Esophagus muscularis mucosa (tissue), 4 donors: ENCODE measurements at regions not wholly inside any gene's neighbourhood (a gene's known extent, or its start where the extent isn't known, plus 50 kb on each side); places are given as distances from the start of the nearest gene placed in this dataset.
"Not testable (repeated sequence)": the region's sequence is repeated elsewhere in the genome, so short reads cannot be mapped to it uniquely, and the experiment has no call there.

Source experiments
- DNase-seq: peaks from one replicate; pipeline ENCODE4 v3.0.0-alpha.2; 2017; ENCODE audit errors: extremely low spot score
- H3K27ac ChIP-seq, 4 donors: fragments of 200-600 bp; sonication (generic); replicated peaks in 1 of 4; 1 replicate in 3 of 4; 2 replicates in 1 of 4; pipeline ENCODE4 v1.5.1; 2016 to 2019; ENCODE audit warnings: mild to moderate bottlenecking in 1 of 4
- H3K27me3 ChIP-seq, 4 donors: fragments of 200-600 bp; sonication (generic); one replicate each; pipeline versions ENCODE4 v1.5.1 to v1.6.0; 2016 to 2019
- H3K36me3 ChIP-seq, 4 donors: fragments of 200-600 bp; sonication (generic); one replicate each; pipeline ENCODE4 v1.5.1; 2016 to 2019
- H3K4me1 ChIP-seq, 4 donors: fragments of 200-600 bp; sonication (generic); one replicate each; pipeline ENCODE4 v1.5.1; 2016 to 2019
- H3K4me3 ChIP-seq, 4 donors: fragments of 200-600 bp; sonication (generic); 1 replicate in 2 of 4; 2 replicates in 2 of 4; pipeline ENCODE4 v1.5.1; 2016 to 2019; ENCODE audit warnings: mild to moderate bottlenecking in 4 of 4, moderate library complexity in 1 of 4
- H3K9me3 ChIP-seq, 4 donors: fragments of 200-600 bp; sonication (generic); 1 replicate in 3 of 4; 2 replicates in 1 of 4; pipeline ENCODE4 v1.5.1; 2016 to 2019
- EP300 ChIP-seq: sonication (generic); formaldehyde crosslinking; IDR thresholded peaks from one replicate; pipeline ENCODE4 v1.6.1; 2017; ENCODE audit warnings: antibody characterized with exemption
- POLR2A ChIP-seq: fragments of 450-650 bp; IDR thresholded peaks from one replicate; pipeline ENCODE4 v1.6.1; 2017; ENCODE audit warnings: antibody characterized with exemption, moderate library complexity, mild to moderate bottlenecking, low read depth
- POLR2AphosphoS5 ChIP-seq, 2 donors: sonication (generic); formaldehyde crosslinking; IDR thresholded peaks; one replicate each; pipeline ENCODE4 v1.6.1; 2017; ENCODE audit warnings: antibody characterized with exemption in 2 of 2
- WGBS: methylation state at CpG from one replicate; pipeline ENCODE4 v1.1.5; 2018; 5-methylcytosine and 5-hydroxymethylcytosine counted together
- intact Hi-C: fragments of 100-400 bp; cut with DNase I; formaldehyde crosslinking; loops from one replicate; pipeline ENCODE4 v1.15.1; 2023
- TF ChIP-seq, protein P1 (sequence below), 3 experiments: fragments of 200-600 bp in 2 of 3; fragments of 450-650 bp in 1 of 3; sonication (generic) in 2 of 3; IDR thresholded peaks; one replicate each; pipeline ENCODE4 v1.5.1; 2017 to 2019; ENCODE audit warnings: antibody characterized with exemption in 3 of 3, mild to moderate bottlenecking in 2 of 3, moderate library complexity in 1 of 3

DNA sequence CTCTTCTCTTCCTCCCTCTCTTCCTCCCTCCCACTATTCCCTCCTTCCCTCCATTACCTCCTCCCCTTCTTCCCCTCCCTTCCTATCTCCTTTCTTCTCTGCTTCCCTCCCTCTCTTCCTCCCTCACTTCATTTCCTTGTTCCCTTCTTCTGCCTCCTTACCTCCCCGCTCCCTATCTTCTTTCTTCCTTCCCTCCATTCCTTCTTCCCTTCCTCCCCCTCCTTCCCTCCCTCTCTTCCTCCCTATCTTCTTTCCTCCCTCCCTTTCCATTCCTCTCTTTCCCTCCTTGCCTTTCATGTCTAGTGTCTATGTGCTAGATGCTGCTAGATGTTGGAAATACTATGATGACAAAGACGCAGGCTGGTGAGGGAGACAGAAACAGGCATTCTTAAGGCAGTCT lies 246.0 kb downstream of the TDRD15 start:
- intact Hi-C loops = no loop called here
- TF ChIP-seq EP300 = no peak
- TF ChIP-seq, protein P1, sequence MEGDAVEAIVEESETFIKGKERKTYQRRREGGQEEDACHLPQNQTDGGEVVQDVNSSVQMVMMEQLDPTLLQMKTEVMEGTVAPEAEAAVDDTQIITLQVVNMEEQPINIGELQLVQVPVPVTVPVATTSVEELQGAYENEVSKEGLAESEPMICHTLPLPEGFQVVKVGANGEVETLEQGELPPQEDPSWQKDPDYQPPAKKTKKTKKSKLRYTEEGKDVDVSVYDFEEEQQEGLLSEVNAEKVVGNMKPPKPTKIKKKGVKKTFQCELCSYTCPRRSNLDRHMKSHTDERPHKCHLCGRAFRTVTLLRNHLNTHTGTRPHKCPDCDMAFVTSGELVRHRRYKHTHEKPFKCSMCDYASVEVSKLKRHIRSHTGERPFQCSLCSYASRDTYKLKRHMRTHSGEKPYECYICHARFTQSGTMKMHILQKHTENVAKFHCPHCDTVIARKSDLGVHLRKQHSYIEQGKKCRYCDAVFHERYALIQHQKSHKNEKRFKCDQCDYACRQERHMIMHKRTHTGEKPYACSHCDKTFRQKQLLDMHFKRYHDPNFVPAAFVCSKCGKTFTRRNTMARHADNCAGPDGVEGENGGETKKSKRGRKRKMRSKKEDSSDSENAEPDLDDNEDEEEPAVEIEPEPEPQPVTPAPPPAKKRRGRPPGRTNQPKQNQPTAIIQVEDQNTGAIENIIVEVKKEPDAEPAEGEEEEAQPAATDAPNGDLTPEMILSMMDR (IDR thresholded peaks at IDR 0.05) = no peak
- TF ChIP-seq POLR2A = no peak
- TF ChIP-seq POLR2AphosphoS5 (IDR thresholded peaks at IDR 0.05) = no peak
- no peaks in the 10 kb centered on the region for H3K4me1 ChIP-seq
- no peaks in the 10 kb centered on the region for H3K9me3 ChIP-seq
- DNase-seq = no peak
- H3K27ac ChIP-seq = no peak overlapping the region
- no peak overlapping the region for H3K4me3 ChIP-seq
- no peaks in the 10 kb centered on the region for H3K27me3 ChIP-seq
- WGBS = 90% methylated on average over 2 of the region's 2 CpGs
- H3K36me3 ChIP-seq = no peaks in the 10 kb centered on the region

DNA sequence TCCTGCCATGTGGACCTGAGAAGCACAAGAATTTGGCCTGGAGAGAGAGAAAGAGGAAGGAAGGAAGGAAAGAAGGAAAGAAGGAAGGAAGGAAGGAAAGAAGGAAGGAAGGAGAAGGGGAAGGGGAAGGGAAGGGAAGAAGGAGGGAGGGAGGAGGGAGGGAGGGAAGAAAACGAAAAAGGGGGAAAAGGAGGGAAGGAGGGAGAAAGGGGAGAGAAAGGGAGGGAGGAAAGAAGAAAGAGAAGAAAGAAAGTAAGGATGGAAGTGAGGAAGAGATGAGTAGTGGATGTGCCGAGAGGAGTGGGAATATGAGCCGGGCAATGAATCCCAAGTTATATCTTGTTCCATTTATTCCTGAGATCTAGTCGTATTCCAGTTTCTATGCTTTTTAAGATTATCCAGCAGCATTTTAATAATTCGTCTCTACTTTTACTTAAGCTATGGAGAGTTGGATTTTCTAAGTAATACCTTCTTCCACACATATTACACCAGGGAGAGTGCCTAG lies 247.8 kb downstream of the TDRD15 start:
- WGBS = 81% methylated on average over 5 of the region's 5 CpGs
- no peak overlapping the region for H3K4me3 ChIP-seq
- intact Hi-C loops = no loop called here
- H3K27ac ChIP-seq = no peak overlapping the region
- H3K4me1 ChIP-seq = no peaks in the 10 kb centered on the region
- TF ChIP-seq EP300 = no peak
- no peak for TF ChIP-seq POLR2A
- TF ChIP-seq, protein P1 (IDR thresholded peaks at IDR 0.05) = no peak
- no peak for TF ChIP-seq POLR2AphosphoS5 (IDR thresholded peaks at IDR 0.05)
- H3K36me3 ChIP-seq = no peaks in the 10 kb centered on the region
- no peaks in the 10 kb centered on the region for H3K27me3 ChIP-seq
- no peaks in the 10 kb centered on the region for H3K9me3 ChIP-seq
- no peak for DNase-seq

GRCh38 chr2:21372654-21373053 lies 248.9 kb downstream of the TDRD15 start:
- intact Hi-C loops = no loop called here

GRCh38 chr2:21376864-21377263 lies 253.1 kb downstream of the TDRD15 start:
- Histone ChIP-seq H3K4me1 (no peaks in the 10 kb centered on the region), H3K4me3 (no peak overlapping the region), H3K9me3 (no peaks in the 10 kb centered on the region), H3K27ac (no peak overlapping the region), H3K27me3 (no peaks in the 10 kb centered on the region), H3K36me3 (no peaks in the 10 kb centered on the region)
- intact Hi-C loops = no loop called here
- WGBS = 81% methylated on average over 3 of the region's 3 CpGs
- no peak for TF ChIP-seq POLR2AphosphoS5 (IDR thresholded peaks at IDR 0.05)
- no peak for TF ChIP-seq EP300
- DNase-seq = no peak

More at GRCh38 chr2:21372654-21373053, 248.9 kb downstream of the TDRD15 start:
- TF ChIP-seq, protein P1 (IDR thresholded peaks at IDR 0.05) = peak in 1 of 3 experiments; percentile 15
- TF ChIP-seq POLR2AphosphoS5 (IDR thresholded peaks at IDR 0.05) = no peak
- DNase-seq = no peak
- no peaks in the 10 kb centered on the region for H3K27me3 ChIP-seq
- no peak overlapping the region for H3K4me3 ChIP-seq
- no peak overlapping the region for H3K27ac ChIP-seq
- no peaks in the 10 kb centered on the region for H3K9me3 ChIP-seq
- WGBS = 75% methylated on average over 2 of the region's 2 CpGs
- H3K36me3 ChIP-seq = no peaks in the 10 kb centered on the region
- H3K4me1 ChIP-seq = no peaks in the 10 kb centered on the region

GRCh38 chr2:21379140-21379539 lies 255.4 kb downstream of the TDRD15 start:
- TF ChIP-seq POLR2A (no peak), EP300 (no peak), POLR2AphosphoS5 (IDR thresholded peaks at IDR 0.05) (no peak)
- TF ChIP-seq, protein P1 (IDR thresholded peaks at IDR 0.05) = no peak
- Histone ChIP-seq H3K27ac (no peak overlapping the region), H3K36me3 (no peaks in the 10 kb centered on the region), H3K27me3 (no peaks in the 10 kb centered on the region), H3K4me1 (no peaks in the 10 kb centered on the region), H3K9me3 (no peaks in the 10 kb centered on the region), H3K4me3 (no peak overlapping the region)
- 77% methylated on average over 2 of the region's 2 CpGs for WGBS
- intact Hi-C loops = no loop called here
- DNase-seq = no peak

DNA sequence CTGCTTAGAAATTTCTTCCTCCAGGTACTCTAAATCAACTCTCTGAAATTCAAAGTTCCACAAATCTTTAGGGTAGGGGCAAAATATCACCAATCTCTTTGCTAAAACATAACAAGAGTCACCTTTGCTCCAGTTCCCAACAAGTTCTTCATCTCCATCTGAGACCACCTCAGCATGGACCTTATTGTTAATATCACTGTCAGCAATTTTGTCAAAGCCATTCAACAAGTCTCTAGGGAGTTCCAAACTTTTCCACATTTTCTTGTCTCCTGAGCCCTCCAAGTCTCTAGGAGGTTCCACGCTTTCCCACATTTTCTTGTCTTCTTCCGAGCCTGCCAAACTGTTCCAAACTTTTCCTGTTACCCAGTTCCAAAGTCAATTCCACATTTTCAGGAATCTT lies 255.9 kb downstream of the TDRD15 start:
- H3K4me1 ChIP-seq, H3K9me3 ChIP-seq, H3K36me3 ChIP-seq, H3K27ac ChIP-seq, H3K27me3 ChIP-seq, intact Hi-C loops, H3K4me3 ChIP-seq, DNase-seq: not testable (repeated sequence)
- WGBS = 87% methylated on average over 2 of the region's 2 CpGs
